HepG2 (cell line): ENCODE measurements at regions not wholly inside any gene's neighbourhood (a gene's known extent, or its start where the extent isn't known, plus 50 kb on each side); places are given as distances from the start of the nearest gene placed in this dataset.

Experiments
- ATAC-seq: fragments of 200-7000 bp; cut with Tn5 transposase; 3 replicates; pipeline ENCODE4 v1.9.1; 2020; ENCODE audit warnings: mild to moderate bottlenecking, moderate library complexity
- BruUV-seq: library from RNA; stranded (reverse); fragments of 400-500 nt; replicated peaks from 2 replicates; lab custom pipeline; 2021; lab: Mats Ljungman, UMichigan
- CTCF ChIA-PET: fragments of 300-600 bp; formaldehyde crosslinking; extraction: SDS; loops from one replicate; lab custom pipeline; 2021; ENCODE audit warnings: low total read pairs, inconsistent platforms, low intra/inter-chr PET ratio; lab: Yijun Ruan, JAX
- POLR2A ChIA-PET: fragments of 350-600 bp; sonication (Branson Sonifier 250); formaldehyde crosslinking; loops from one replicate; lab custom pipeline; 2020; ENCODE audit warnings: antibody characterized with exemption, inconsistent platforms; lab: Yijun Ruan, JAX
- DNase-seq: peaks from one replicate; pipeline ENCODE4 v3.0.0-alpha.2; 2015; ENCODE audit warnings: low spot score
- FAIRE-seq: peaks from 3 replicates; lab custom pipeline; 2011; peaks lifted over from hg19 to GRCh38; lab: Jason Lieb, UNC
- H2AFZ ChIP-seq: one replicate; pipeline ENCODE4 v1.6.1; 2011; ENCODE audit warnings: low read length, inconsistent platforms
- H3K27ac ChIP-seq: fragments of 300-600 bp; 3 replicates; pipeline ENCODE4 v1.8.0; 2011; ENCODE audit warnings: mixed run types, mild to moderate bottlenecking, mixed read lengths, low read length, inconsistent platforms; ENCODE audit not compliant: insufficient read depth; ENCODE audit errors: extremely low read length
- H3K27me3 ChIP-seq, 2 experiments: fragments of 200-600 bp in 1 of 2; 2 replicates in 1 of 2; 3 replicates in 1 of 2; pipeline versions ENCODE4 v1.6.0 to v1.8.0; 2011; ENCODE audit warnings: low read length in 2 of 2, mild to moderate bottlenecking in 2 of 2, moderate library complexity in 2 of 2, inconsistent platforms in 1 of 2; ENCODE audit not compliant: insufficient read depth in 2 of 2, control insufficient read depth in 1 of 2
- H3K36me3 ChIP-seq, 2 experiments: fragments of 200-600 bp in 1 of 2; replicated peaks in 1 of 2; 2 replicates in 1 of 2; 3 replicates in 1 of 2; pipeline versions ENCODE4 v1.5.1 to v1.8.0; 2011; ENCODE audit warnings: low read length in 2 of 2, inconsistent platforms in 1 of 2; ENCODE audit not compliant: insufficient read depth in 2 of 2, control insufficient read depth in 1 of 2
- H3K4me1 ChIP-seq: 2 replicates; pipeline ENCODE4 v1.5.1; 2012; ENCODE audit warnings: low read length, inconsistent platforms; ENCODE audit not compliant: insufficient read depth
- H3K4me2 ChIP-seq: 2 replicates; pipeline ENCODE4 v1.6.0; 2011; ENCODE audit warnings: low read depth, low read length, inconsistent platforms
- H3K4me3 ChIP-seq, 3 experiments: fragments of 200-600 bp in 1 of 3; sonication (generic), shearing (Covaris generic) in 1 of 3; replicated peaks in 1 of 3; 2 replicates each; pipeline ENCODE4 v1.5.1; 2011 to 2016; ENCODE audit warnings: low read length in 3 of 3, inconsistent platforms in 2 of 3, low read depth in 2 of 3, mild to moderate bottlenecking in 2 of 3, control low read depth in 1 of 3, mixed read lengths in 1 of 3; ENCODE audit not compliant: insufficient read depth in 1 of 3
- H3K79me2 ChIP-seq: one replicate; pipeline ENCODE4 v1.6.1; 2011; ENCODE audit warnings: low read length, inconsistent platforms; ENCODE audit not compliant: insufficient read depth
- H3K9ac ChIP-seq: 2 replicates; pipeline ENCODE4 v1.6.0; 2011; ENCODE audit warnings: mild to moderate bottlenecking, low read depth, low read length, inconsistent platforms; ENCODE audit not compliant: insufficient read depth
- H3K9me3 ChIP-seq: 2 replicates; pipeline ENCODE4 v1.5.1; 2012; ENCODE audit warnings: mild to moderate bottlenecking, low read length
- H4K20me1 ChIP-seq: 2 replicates; pipeline ENCODE4 v1.6.0; 2011; ENCODE audit warnings: inconsistent platforms, mild to moderate bottlenecking, low read length, moderate library complexity; ENCODE audit not compliant: insufficient read depth
- CENPBD1 ChIP-seq: sonication (generic); formaldehyde crosslinking; IDR thresholded peaks from 2 replicates; pipeline ENCODE4 v1.8.0; 2022; ENCODE audit warnings: missing genetic modification reagents, low read depth, mild to moderate bottlenecking, borderline replicate concordance
- DNMT1 ChIP-seq: sonication (generic); formaldehyde crosslinking; IDR thresholded peaks from 2 replicates; pipeline ENCODE4 v1.5.1; 2020; ENCODE audit warnings: mild to moderate bottlenecking, missing genetic modification reagents
- REST ChIP-seq, 2 experiments: IDR thresholded peaks; 2 replicates each; pipeline ENCODE4 v1.6.1; 2011 to 2012; ENCODE audit warnings: low read length in 2 of 2, borderline replicate concordance in 1 of 2, low read depth in 1 of 2, mild to moderate bottlenecking in 1 of 2, moderate library complexity in 1 of 2
- ZNF205 ChIP-seq: IDR thresholded peaks from 2 replicates; pipeline ENCODE4 v1.6.1; 2018; ENCODE audit warnings: missing biosample characterization, missing genetic modification reagents
- ZNF326 ChIP-seq: sonication (generic); formaldehyde crosslinking; IDR thresholded peaks from 2 replicates; pipeline ENCODE4 v1.4.0; 2020; ENCODE audit warnings: missing genetic modification reagents, borderline replicate concordance
- ZNF670 ChIP-seq: sonication (generic); formaldehyde crosslinking; IDR thresholded peaks from 2 replicates; pipeline ENCODE4 v1.8.0; 2022; ENCODE audit warnings: mild to moderate bottlenecking, missing genetic modification reagents, borderline replicate concordance
- ZNF737 ChIP-seq: sonication (generic); formaldehyde crosslinking; IDR thresholded peaks from 2 replicates; pipeline ENCODE4 v1.5.0; 2020; ENCODE audit warnings: missing genetic modification reagents, mild to moderate bottlenecking, borderline replicate concordance
- WGBS: methylation state at CpG from one replicate; pipeline ENCODE4 v1.1.6; 2017; ENCODE audit warnings: low lambda C conversion rate; 5-methylcytosine and 5-hydroxymethylcytosine counted together
- in situ Hi-C: cut with HindIII; loops from 2 replicates; pipeline ENCODE4 v1.10.0; 2017; ENCODE audit warnings: low pct_unique_long_range_greater_than_20kb; ENCODE audit not compliant: extremely low pct_ligation_motif_present
- intact Hi-C: fragments of 100-400 bp; cut with micrococcal nuclease; formaldehyde crosslinking; loops from one replicate; pipeline ENCODE4 v1.10.0; 2022; ENCODE audit not compliant: unreplicated experiment

- no peaks in the 10 kb centered on the region for H4K20me1 ChIP-seq
- H3K27me3 ChIP-seq, result no peaks in the 10 kb centered on the region
- in situ Hi-C loops (no loop called here), intact Hi-C loops (no loop called here)
- POLR2A ChIA-PET, result no interaction called here
- no peak for TF ChIP-seq ZNF737 (CRISPR knock-in tag)
- TF ChIP-seq REST (IDR thresholded peaks at IDR 0.05; ENCODE audit: borderline replicate concordance in 1 of 2, low read depth in 1 of 2, low read length in 2 of 2), result no peak
- TF ChIP-seq ZNF205 (CRISPR knock-in tag), result no peak
- no peak for TF ChIP-seq DNMT1
- no peak for TF ChIP-seq ZNF670 (CRISPR knock-in tag)
- no peak for TF ChIP-seq CENPBD1 (CRISPR knock-in tag)
- TF ChIP-seq ZNF326 (CRISPR knock-in tag), result no peak
- CTCF ChIA-PET, result no interaction called here
- H3K36me3 ChIP-seq, result no peaks in the 10 kb centered on the region
- no peaks in the 10 kb centered on the region for H3K9me3 ChIP-seq
- DNase-seq (no peak), ATAC-seq (no peak), FAIRE-seq (no peak)
- H3K79me2 ChIP-seq, result no peaks in the 10 kb centered on the region
- 7% methylated on average over 2 of the region's 2 CpGs for WGBS
- no peak overlapping the region for H3K9ac ChIP-seq
- BruUV-seq, result no TSS peak
- no peak overlapping the region for H3K27ac ChIP-seq
- no peaks in the 10 kb centered on the region for H3K4me1 ChIP-seq
- H2AFZ ChIP-seq, result no peak overlapping the region
- no peak overlapping the region for H3K4me3 ChIP-seq
- no peak overlapping the region for H3K4me2 ChIP-seq
Measured at GRCh38 chr9:106065579-106066214, 371.4 kb downstream of the TMEM38B start.
